Fibroblast of gingiva (primary cell): ENCODE measurements at regions not wholly inside any gene's neighbourhood (a gene's known extent, or its start where the extent isn't known, plus 50 kb on each side); places are given as distances from the start of the nearest gene placed in this dataset.
A peak's percentile ranks its signal among the peaks of the same experiment; 100 is the strongest.

Experiments used
- DNase-seq: peaks from one replicate; pipeline ENCODE4 v3.0.0-alpha.2; 2011; ENCODE audit warnings: low read depth

DNA sequence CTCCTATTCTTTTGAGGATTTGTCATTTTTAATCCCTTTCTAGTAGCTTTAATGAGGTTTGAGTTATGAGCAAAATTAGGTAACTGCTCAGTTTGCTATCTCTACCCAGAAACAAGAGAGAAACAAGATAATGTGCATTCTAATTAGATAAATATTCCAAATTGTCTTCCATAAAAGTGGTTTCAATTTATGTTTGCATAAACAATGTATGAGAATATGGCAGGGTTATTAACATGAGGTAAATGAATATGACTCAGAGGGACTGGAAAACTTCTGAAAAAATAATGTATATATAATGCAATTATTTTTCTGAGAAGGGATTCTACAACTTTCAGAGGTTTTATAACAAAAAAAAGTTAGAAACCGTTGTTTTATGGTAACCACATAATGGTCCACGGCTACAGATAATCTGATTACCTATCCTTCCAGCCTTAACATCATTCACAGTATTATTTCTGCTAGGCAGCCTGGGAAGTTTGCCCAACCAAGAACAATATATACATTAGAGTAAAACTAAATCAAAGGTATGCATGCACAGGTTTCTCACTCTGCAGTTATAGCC lies 101.2 kb downstream of the CRPPA start:
- DNase-seq = no peak

- no peak for DNase-seq
These were observed 102.1 kb downstream of the CRPPA start for GRCh38 chr7:16318989-16319915.

- no peak for DNase-seq
These were observed 102.9 kb downstream of the CRPPA start for GRCh38 chr7:16318463-16318862.

DNA sequence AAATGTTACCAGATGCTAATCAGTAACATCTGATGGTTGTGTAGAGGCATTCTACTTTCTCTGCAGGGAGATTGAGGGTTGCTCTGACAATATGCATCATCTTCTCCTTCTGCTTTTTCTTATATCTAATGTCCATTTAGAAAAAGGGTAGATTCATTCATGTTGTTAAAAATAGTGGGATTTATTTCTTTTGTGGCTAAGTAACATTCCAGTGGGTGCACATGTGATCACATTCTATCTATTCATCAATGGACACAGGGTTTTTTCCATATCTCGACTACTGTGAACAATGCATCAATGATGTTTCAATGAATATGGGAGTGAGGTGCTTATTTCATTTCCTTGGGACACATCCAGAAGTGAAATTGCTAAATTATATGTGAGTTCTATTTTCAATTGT lies 103.9 kb downstream of the CRPPA start:
- no peak for DNase-seq

DNA sequence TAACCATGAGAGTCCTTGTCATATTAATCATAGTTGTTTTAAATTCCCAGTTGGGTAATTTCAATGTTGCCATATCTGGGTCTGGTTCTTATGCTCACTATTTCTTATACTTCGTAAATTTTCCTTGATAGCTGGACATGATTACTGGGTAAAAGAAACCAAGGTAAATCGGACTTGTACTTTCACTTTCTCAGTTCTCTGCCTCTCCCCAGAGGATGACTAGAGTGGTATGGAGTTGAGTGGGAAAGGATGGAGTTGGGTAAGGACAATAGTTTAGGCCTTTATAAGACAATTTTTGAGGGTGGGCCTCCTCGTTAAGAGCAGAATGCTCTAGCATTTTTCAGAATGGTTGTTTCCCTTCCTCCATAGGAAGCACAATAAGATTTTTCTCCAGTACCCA lies 106.1 kb downstream of the CRPPA start:
- DNase-seq = no peak

DNA sequence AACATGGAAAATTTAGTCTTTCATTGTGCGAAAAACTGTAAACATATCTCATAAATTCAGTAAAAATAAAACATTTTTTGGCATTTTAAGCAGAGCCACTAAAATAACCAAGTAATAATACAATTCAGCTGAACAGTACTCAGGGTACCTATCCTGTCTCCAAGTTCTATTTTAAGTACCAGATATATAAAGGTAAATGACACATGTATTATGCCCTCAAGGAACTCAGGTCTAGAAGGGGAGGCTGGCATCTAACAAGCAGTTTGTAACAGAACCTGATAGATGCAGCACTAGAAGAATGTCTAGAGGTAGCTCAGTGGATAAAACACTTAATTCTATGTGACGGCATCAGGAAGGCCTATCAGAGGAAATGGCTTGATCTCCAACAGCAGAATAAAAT lies 112.2 kb downstream of the CRPPA start:
- DNase-seq = no peak

- no peak for DNase-seq
These were observed 120.0 kb downstream of the CRPPA start for GRCh38 chr7:16301291-16301690.

- DNase-seq = no peak
These were observed 120.9 kb downstream of the CRPPA start for GRCh38 chr7:16300361-16300895.

DNA sequence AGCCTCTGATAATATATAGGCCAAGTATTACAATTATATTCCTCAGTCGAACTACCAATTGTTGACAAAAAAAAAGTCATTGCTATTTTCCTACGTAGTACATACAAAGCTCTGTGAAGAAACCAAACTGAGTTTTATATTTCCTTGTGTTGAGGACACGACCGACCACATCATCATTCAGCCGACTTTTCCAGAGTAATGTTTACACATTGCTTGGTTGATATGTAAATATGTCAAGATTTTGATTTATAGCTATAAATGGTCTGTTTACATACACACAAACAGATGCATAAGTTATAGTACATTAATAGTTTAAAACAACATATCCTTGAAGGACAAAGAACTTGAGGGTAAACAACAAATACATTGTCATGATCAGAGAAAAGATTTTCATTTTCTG lies 121.5 kb downstream of the CRPPA start:
- peak; percentile 2 for DNase-seq

DNA sequence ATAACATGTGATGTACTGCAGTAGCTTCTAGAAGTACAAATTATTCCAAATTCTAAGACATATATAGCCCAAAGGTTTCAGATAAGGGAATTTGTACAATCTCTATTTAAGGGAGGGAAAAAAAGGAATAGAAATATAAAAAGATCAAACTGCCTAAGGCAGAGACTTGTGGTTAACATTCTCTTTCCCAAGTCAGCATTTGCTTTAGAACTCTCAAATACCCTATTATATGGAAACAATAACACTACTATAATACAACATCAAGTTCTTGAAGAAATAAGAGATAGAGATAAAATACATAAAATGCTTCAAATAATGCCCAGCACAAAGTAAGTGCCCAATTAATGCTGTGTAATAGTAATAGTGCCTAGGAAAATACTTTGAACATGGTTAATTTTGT lies 123.1 kb downstream of the CRPPA start:
- no peak for DNase-seq

DNA sequence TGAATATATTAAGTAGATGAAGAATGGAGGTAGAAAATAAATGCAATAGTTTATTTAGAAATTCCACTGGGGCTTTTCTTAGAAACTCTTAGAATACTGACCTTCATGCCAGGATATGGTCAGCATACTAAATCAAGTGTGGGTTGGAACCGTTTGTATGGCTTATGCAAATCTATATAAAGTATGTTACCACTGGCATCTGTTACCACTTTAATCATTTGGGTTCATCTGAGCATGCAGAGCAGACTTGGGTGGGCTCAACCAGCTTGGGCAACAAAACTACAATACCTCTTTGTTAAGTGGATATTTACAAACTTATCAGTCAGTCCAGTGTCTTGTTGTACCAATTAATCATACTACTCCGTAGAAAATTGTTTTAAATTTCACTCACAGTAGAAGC lies 125.8 kb downstream of the CRPPA start:
- peak; percentile 41 for DNase-seq

GRCh38 chr7:16293669-16294425 lies 127.5 kb downstream of the CRPPA start:
- no peak for DNase-seq

GRCh38 chr7:16284581-16284980 lies 136.8 kb downstream of the CRPPA start:
- no peak for DNase-seq

- DNase-seq = peak; percentile 30
These were observed 143.1 kb downstream of the CRPPA start for GRCh38 chr7:16278167-16278787.

GRCh38 chr7:16271990-16272665 lies 149.2 kb downstream of the CRPPA start:
- DNase-seq = no peak

DNA sequence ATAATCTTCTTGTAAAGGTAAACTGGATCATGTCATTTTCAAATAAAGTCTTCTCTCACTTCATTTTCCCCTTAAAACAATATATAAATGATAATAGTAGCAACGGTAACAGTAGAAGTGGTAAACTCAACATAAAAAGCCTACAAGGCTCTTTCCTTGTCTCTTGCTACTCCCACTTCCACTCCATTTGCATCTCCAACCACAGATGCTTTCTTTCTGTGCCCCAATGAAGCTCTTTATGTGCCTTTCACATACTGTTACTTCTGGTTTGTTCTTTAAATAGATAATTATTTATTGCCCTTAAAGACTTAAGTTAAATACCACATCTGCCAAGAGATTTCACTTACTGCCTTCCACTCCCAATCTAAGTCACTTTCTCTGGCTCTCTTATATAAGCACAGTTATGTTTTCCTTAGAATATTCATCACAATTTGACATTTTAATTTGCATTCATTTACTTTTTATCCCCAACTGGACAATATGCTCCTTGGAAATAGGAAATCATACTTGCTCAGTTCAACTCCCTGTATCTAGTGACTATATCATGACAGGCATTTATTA lies 149.9 kb downstream of the CRPPA start:
- DNase-seq = no peak

GRCh38 chr7:16270844-16271243 lies 150.5 kb downstream of the CRPPA start:
- DNase-seq = no peak

- DNase-seq = no peak
These were observed 152.2 kb downstream of the CRPPA start for GRCh38 chr7:16268821-16269768.

DNA sequence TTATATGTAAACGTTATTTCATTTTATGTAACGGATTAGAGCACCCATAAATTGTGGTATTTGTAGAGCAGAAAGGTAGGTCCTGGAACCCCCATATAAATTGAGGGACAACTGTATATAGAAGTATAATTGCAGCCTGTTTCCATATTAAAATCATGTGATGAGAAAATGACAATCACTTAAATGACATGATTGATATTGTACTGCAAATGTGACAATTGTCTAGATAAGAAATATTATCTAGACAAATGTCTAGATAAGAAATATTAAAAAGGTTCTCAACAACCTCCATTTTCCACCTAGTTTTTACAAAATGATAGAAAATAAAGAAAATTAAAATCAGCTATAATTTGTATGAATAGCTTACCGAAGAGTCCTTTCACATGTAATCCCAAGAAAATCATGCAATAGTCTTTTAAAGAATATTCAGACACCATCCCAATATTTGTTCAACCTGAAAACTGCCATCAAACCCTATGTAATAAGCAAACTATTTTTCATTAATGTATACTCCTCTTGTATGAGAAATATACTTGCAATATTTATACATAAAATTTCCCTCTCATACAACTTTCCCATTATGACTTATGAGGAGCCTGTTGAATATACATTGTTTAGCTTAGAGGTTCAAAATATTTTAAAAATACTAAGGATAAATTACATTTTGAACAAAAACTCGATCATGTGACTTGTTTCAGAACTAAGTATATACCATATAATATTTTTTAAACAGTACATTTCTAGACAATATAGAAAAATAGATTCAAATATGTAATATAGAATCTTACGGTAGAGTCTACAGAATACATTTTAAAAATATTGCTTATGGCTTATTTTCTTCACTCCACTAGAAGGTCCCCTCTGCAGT lies 153.2 kb downstream of the CRPPA start:
- DNase-seq = no peak
